Stimulated activated CD4-positive, alpha-beta T cell treated with anti-CD3 and anti-CD28 coated beads, Interleukin-15, amount 100 ng/mL, for 1 hour (primary cell): ENCODE measurements at regions not wholly inside any gene's neighbourhood (a gene's known extent, or its start where the extent isn't known, plus 50 kb on each side); places are given as distances from the start of the nearest gene placed in this dataset.

ENCODE experiments used
- DNase-seq, 2 donors: peaks; one replicate each; pipeline ENCODE4 v3.0.0-alpha.2; 2020; ENCODE audit warnings: low read depth in 1 of 2, low spot score in 1 of 2

DNA sequence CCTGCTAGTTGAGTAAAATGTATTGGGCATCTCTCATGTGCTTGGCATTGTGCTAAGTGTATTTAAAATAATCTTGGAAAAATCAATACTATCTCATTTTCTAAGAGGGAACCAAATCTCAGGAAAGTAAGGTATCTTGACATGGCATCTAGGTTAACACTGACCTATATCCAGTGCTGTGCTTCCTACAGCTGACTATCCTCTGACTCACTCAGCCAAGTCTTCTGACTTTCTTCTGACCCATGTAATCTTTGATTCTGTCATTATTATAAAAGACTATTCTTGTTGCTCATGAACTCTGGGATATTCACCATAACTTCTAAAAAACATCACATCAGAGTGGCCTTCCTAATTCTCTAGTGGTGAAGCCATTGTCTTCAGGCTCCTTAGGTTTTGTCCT is 304.1 kb upstream of the TENM4 start:
- no peak for DNase-seq

GRCh38 chr11:79742176-79742575 is 301.3 kb upstream of the TENM4 start:
- no peak for DNase-seq

DNA sequence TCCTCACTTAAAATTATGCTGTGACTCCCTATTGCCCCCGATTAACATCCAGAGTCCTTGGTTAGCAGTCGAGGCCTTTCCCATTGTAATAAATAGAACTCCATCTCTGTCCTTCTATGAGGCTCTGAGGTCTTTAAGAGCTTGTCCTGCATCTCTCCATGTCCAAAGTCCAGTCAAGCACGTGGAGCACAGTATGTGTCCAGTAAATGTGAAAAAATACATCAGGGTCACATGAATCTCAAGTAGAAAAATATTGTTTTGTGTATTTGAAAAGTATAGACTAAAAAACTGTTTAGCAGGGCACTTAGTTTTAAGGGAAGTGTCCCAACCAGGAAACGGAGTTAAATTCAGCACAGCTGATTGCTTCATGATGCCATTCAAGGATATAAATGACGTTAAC is 298.8 kb upstream of the TENM4 start:
- no peak for DNase-seq

GRCh38 chr11:79727221-79727620 is 286.4 kb upstream of the TENM4 start:
- DNase-seq: no peak

GRCh38 chr11:79720115-79720514 is 279.3 kb upstream of the TENM4 start:
- no peak for DNase-seq

DNA sequence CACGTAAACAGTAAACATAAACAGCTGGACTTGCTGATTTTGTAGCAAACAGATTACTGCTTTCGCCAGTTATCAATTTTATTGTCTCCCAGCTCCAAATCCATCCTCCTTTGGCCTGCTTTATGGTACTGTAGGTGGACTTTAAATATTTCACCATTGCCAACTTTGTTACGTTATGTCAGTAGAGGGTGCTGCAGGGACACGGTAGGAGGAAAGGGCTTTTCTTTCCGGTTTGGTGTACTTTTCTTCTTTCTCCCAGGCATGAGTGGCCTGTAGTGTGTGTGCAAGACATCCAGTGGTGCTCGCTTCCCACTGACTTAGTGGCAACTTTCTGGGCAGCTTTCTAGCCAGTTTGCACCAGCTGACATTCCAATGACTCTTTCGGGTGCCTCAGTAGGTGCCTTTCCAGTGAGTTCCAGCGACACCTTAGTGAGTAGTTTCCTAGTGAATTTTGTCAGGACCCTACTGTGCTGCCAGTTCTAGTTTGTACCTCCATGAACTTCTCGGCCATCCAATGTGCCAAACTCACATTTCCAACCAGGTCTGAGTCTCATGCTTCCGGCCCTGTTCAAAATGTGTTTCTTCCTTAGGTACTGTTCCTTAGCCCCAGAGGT is 267.6 kb upstream of the TENM4 start:
- DNase-seq: no peak

DNA sequence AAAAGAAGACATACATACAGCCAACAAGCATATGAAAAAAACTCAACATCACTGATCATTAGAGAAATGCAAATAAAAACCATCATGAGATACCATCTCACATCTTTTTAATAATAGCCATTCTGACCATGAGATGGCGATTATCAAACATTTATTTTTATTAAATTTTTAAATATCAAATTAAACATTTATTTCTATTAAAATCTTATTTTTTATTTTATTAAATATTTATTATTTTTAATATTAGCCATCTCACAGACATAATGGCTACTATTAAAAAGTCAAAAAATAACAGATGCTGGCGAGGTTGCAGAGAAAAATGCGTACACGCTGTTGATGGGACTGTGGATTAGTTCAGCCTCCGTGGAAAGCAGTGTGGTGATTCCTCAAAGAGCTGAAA is 264.8 kb upstream of the TENM4 start:
- DNase-seq: no peak

GRCh38 chr11:79702303-79702702 is 261.5 kb upstream of the TENM4 start:
- DNase-seq: no peak

- no peak for DNase-seq
Observed at GRCh38 chr11:79699246-79699645, 258.4 kb upstream of the TENM4 start.

- DNase-seq: no peak
Observed at GRCh38 chr11:79697905-79698304, 257.1 kb upstream of the TENM4 start.

DNA sequence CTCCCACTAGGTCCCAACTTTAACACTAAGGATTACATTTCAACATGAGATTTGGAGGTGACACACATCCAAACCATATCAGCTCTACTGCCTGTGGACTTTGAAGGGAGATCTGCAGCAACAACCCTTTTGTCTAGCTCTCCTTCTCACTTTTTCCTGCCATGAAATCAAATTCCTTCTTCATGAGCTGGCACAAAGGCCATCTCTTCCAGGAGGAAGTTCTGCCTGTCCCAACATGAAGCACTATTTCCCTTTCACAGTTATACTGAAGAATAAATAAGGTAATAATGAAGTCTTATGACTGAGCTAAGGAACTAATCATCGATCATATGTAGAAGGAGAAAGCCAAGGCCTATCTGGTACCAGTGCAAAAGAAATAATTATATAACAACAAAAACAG is 253.5 kb upstream of the TENM4 start:
- DNase-seq: no peak

- DNase-seq: no peak
Observed at GRCh38 chr11:79691445-79691844, 250.6 kb upstream of the TENM4 start.

- no peak for DNase-seq
Observed at GRCh38 chr11:79686703-79687419, 246.0 kb upstream of the TENM4 start.

- no peak for DNase-seq
Observed at GRCh38 chr11:79683930-79684329, 243.1 kb upstream of the TENM4 start.

GRCh38 chr11:79678780-79679452 is 238.1 kb upstream of the TENM4 start:
- DNase-seq: no peak

DNA sequence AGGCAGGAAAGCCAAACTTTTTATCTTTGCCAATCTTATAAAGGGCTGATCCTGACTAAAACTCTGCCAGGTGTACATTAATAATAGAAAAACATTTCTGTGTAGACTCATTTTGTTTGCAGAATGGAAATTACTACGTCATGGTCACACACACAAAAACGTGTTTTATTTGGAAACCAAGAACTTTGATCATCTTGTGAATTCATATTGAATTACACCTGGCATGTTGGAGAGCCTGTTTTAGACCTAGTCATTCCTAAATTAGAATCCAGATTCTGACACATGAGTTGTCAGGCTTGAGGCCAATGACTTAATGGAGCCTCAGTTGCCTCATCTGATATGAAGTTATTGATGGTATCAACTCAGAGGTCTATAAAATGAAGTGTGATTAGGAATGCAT is 235.6 kb upstream of the TENM4 start:
- no peak for DNase-seq

DNA sequence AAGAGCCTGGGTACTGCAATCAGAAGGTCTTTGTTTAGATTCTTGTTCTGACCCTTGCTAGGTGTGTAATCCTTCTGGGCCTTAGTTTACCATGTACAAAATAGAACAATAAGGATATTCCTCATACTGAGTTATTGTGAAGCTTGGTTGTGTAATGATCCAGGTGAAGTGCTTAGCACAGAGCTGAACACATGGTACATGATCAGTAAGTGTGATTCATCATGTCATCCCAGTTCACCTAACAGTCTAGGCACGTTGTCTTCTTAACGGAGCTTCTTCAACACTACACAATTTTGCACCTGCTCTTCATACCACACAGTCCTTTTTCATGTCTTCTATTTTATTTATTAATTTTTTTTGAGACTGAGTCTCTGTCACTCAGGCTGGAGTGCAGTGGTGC is 234.3 kb upstream of the TENM4 start:
- no peak for DNase-seq

DNA sequence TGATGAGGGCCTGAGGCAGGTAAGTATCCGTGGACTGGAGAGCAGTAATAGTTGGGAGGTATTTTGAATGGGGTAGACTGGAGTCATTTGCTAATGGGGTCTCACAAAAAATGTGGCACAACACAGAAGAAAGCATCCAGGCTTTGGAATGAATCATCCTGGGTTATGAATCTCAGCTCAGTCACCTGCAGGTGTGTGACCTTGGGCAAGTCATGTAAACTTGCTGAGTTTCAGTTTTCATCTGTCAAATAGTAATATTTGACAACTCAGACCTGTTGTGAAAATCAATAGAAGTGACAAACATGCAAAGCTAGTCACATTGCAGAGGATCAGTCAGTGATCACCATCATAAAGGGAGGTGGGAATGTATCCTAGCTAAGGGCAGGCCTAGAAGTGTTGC is 232.0 kb upstream of the TENM4 start:
- no peak for DNase-seq

GRCh38 chr11:79671401-79671800 is 230.6 kb upstream of the TENM4 start:
- no peak for DNase-seq

DNA sequence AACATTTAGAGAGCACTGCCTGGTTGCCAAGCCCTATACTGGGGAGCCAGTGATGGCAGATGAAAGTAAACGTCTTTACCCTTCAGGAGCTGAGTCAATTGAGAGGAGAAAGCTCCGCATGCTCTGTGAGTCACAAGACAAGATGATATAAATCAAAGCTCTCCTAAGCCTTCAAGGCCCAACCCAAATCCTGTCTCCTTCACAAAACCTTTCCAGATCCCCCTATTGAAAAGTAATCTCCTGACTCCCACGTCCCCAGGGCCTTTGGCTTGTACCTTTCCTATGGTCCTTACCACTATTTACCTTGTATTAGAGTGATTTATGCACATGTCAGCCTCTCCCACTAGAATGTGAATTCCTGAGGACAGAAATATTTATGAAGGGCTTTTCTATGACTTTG is 230.1 kb upstream of the TENM4 start:
- no peak for DNase-seq

DNA sequence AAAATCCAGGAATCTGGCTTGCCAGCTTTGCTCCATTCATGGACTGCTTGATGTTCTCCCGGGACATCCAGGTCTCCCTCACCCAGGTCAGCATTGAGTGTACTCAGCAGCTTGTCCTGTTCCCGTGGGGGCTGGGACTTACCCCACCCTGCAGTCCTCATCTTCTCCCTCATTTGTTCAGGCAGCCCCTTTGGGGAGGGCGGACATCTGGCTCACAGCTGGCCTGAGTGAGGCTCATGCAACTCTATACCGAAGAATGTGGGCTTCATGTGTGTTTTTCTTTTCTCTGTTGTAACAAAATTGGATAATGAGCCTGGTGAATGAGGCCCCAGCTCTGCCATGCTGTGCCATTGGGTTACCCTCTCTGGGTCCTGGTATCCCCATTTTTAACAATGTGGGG is 227.7 kb upstream of the TENM4 start:
- DNase-seq: no peak

DNA sequence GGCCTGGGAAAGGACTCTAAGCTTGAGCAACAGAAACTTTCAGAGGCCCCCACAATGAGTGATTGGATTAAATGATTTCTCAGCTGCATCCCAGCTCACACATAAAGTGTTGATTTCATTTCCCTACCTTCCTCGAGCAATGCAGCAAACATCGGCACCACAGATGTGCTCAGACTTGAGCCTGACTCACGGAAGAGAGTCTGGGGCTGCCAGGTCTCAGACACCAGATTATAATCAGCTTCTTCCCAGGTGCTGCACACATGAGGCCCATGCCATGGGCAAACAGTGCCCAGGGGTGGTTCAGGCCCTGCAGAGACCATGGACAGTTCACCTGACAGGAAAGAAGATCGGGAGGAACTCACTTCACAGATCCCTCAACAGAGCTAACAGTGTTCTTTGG is 226.6 kb upstream of the TENM4 start:
- DNase-seq: no peak

GRCh38 chr11:79663017-79663416 is 222.2 kb upstream of the TENM4 start:
- no peak for DNase-seq
